ENCODE measurements at regions not wholly inside any gene's neighbourhood (a gene's known extent, or its start where the extent isn't known, plus 50 kb on each side); places are given as distances from the start of the nearest gene placed in this dataset.
"Not testable (repeated sequence)": the region's sequence is repeated elsewhere in the genome, so short reads cannot be mapped to it uniquely, and the experiment has no call there.

GRCh38 chr6:140443112-140443511, 1068.7 kb upstream of the CITED2 start:
- TF ChIP-seq EZH2phosphoT487 (IDR thresholded peaks at IDR 0.05; ENCODE audit: insufficient read depth, low read depth); EZH2 (IDR thresholded peaks at IDR 0.05; ENCODE audit: insufficient read depth, poor library complexity, severe bottlenecking): not testable (repeated sequence)

All from GM23248 (cell line).